Activated CD4-positive, alpha-beta T cell treated with anti-CD3 and anti-CD28 coated beads for 48 hours (primary cell): ENCODE measurements at regions not wholly inside any gene's neighbourhood (a gene's known extent, or its start where the extent isn't known, plus 50 kb on each side); places are given as distances from the start of the nearest gene placed in this dataset.
"Not testable (repeated sequence)": the region's sequence is repeated elsewhere in the genome, so short reads cannot be mapped to it uniquely, and the experiment has no call there.

Experiments used
- DNase-seq: peaks from one replicate; pipeline ENCODE4 v3.0.0-alpha.2; 2020

DNA sequence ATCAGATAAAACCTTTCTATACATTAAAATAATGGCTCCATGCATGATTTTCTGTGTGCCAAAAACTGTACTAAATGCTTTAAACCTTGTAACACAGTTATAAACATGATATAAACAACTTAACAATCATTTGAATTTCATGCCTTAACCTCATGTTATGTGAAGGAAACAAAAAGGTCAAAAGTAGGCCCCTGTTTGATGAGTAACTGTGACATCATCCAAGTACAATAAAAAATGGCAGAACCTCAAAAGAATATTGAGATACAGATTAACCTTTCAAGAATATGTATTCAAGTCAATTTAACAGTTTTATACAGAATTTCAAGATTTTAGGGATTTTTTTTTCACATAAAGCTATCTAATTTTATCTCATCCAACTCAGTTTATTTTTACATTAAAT lies 310.7 kb upstream of the DCN start:
- DNase-seq: no peak

DNA sequence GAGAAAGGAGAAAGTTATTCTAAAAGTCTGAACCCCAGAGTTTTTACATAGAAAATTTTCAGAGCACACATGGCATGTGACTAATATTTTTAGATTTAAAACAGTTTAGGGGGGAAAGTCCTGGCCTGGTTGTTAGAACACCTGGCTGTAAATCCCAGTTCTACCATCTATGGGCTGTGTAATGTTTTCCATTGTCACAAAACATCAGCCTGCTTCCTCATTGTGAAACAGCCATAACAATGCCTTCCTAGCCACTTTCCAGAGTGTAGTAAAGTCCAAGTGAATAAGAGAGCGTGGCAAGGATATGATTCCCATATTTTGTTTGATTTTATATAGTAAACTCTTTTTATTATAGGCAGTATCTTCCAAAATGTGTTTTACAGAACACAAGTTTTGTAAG lies 310.0 kb upstream of the DCN start:
- DNase-seq: no peak

DNA sequence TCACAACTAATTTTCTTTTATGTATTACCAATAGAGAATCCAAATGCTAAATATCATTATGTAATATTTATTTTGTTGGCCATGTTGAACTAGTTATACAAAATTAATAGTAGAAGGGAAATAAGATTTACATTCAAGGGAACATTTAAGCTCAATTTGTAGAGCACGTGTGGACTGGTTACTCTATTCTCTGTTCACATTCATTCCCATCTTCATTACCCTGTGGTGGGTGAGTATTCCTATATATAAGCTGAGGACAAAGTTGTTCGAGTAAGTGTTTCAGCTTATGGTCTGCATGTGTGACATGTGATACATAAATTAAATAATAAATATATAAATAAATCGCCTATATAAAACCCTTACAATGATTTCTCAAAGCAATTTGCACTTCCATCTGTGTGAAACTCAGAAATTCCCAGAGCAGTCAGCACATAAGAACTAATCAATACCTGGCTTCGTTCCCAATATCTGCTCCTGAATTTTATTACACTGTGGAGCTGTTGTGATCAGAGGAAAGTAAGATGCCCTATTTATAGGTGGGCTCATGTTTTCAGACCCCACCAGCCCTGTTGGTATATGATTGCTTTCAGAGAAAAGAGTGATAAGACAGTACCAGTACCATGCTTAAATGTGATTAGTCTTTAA lies 308.2 kb upstream of the DCN start:
- DNase-seq: no peak

- no peak for DNase-seq
These were observed 300.9 kb upstream of the DCN start for GRCh38 chr12:91483471-91483985.

GRCh38 chr12:91482231-91482630 lies 299.6 kb upstream of the DCN start:
- DNase-seq: no peak

- no peak for DNase-seq
These were observed 295.9 kb upstream of the DCN start for GRCh38 chr12:91478500-91478899.

DNA sequence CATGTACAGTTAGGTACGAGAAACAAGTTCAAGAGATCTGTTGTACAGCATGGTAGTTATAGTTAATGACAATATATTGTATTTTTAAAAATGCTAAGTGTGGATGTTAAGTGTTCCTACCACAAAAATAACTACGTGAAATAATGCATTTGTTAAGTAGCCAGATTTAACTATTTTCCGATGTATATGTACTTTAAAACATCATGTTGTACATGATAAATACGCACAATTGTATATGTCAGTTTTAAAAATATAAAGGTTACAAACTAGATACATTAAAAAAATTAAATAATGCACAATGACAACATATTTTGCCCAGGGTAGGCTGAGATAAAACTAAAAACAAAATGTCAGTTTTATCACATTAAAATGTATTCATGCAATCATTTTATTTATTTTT lies 285.1 kb upstream of the DCN start:
- DNase-seq: no peak

GRCh38 chr12:91461061-91461460 lies 278.4 kb upstream of the DCN start:
- no peak for DNase-seq

GRCh38 chr12:91460469-91460868 lies 277.9 kb upstream of the DCN start:
- no peak for DNase-seq

DNA sequence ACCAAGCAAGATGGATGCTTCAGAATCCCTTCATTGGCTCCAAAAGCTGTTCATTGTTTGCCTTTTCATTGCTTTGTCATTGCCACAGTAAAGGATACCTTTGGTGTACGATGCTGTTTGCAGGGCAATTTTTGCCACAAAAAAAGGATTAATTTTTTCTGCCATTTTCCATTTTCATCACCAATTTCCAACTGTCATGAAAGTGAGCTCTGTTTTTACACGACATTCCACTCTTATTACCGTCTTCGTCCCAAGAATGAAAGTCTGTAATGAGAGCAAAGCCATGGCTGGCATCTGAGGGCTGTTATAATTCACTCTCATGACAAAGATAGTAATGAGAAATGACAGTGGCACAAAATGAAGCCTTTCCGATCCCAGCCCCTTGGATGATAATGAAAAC lies 272.7 kb upstream of the DCN start:
- no peak for DNase-seq

- no peak for DNase-seq
These were observed 271.6 kb upstream of the DCN start for GRCh38 chr12:91454179-91454578.

GRCh38 chr12:91452464-91452863 lies 269.8 kb upstream of the DCN start:
- not testable (repeated sequence) for DNase-seq

- DNase-seq: no peak
These were observed 259.7 kb upstream of the DCN start for GRCh38 chr12:91441993-91442952.

GRCh38 chr12:91441246-91441645 lies 258.6 kb upstream of the DCN start:
- no peak for DNase-seq

GRCh38 chr12:91434081-91434480 lies 251.5 kb upstream of the DCN start:
- no peak for DNase-seq

- DNase-seq: no peak
These were observed 250.1 kb upstream of the DCN start for GRCh38 chr12:91432755-91433154.

DNA sequence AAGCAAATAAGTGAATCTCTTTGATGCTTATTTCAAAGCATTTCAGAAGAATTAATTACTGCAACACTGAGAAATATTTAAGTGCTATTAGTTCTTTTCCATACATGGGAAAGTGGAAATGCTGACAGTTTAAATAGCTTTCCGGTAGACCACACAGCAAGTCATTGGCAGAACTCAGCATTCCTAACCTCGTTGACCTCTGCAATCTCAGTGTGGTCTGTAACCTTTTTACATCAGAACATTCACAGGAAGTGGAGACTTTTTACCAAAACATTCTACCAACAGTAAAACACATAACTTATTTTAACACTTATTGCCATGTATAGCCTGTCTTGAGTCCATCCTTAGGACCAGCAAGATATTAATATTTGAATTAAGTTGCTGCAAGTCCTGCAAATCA lies 249.5 kb upstream of the DCN start:
- DNase-seq: no peak

DNA sequence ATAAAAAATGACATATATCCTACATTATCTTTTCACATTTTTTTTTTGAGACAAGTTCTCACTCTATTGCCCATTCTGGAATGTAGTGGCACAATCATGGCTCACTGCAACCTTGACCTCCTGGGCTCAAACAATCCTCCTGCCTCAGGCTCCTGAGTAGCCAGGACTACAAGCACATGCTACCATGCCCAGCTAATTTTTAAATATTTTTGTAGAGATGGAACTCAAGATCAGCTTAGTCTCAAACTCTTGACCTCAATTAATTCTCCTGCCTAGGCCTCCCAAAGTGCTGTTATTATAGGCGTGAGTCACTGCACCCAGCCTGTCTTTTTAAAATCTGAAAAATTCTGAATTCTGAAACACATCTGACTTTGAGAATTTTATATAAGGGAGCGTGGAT lies 241.9 kb upstream of the DCN start:
- DNase-seq: no peak

GRCh38 chr12:91423693-91424050 lies 241.1 kb upstream of the DCN start:
- DNase-seq: no peak

DNA sequence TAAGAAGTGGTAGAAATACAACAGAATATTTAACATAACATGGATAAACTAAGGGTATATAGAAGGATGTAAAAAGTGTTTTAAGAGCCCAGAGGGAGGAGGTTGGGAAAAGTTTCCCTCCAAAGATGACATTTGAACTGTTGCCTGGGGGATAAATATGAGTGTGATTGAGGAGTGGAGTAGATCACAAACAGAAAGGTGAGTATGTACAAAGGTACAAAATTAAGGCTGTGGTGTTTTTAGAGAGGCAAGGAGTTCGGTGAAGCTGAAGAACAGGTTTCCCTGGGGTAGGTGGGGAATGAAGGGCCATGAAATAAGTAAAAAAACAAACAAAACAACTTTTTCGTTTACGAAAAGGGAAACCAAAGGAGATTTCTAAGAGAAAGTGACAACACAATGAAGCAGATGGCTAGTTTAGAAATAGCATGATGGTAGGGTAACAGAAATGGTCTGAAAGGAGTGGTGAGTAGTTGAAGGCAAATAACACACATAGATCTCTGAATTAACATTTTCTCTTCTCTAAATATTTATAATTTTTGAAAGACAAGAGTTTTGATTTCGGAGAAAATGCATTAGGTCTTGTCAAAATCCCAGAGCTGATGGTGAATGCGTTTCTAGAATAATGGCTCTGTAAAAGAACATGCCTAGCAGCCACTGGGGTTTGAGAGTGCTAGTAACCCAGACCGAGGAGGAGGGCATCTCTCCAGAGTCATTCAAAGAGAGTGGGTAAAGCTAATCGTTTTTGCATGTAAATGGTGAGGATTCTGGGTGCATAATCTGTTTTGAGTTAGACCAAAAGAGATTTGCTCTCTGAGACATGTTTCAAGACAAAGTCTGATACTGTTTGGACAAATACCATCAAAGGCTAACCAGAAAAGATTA lies 240.4 kb upstream of the DCN start:
- DNase-seq: no peak

GRCh38 chr12:91422127-91422526 lies 239.5 kb upstream of the DCN start:
- no peak for DNase-seq

DNA sequence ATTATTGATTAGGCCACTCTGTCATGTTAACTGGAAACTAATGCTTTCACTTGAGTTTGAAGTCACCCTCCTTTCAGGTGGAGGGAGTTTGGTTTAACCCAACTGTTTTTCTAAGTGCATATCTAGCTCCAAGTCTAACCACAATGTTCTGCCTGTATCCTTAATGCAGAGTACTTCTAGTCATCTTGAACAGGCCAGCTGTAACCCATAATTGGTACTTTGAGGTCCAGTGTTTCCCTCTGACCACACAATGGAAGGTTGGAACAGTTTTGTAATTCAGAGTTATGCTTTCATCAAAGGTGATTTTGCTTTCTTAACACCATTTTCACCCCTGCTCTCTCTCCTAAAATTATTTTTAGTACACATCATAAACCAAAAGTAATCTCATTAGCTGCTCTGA lies 237.2 kb upstream of the DCN start:
- no peak for DNase-seq
